GM12878 (cell line): ENCODE measurements at regions not wholly inside any gene's neighbourhood (a gene's known extent, or its start where the extent isn't known, plus 50 kb on each side); places are given as distances from the start of the nearest gene placed in this dataset.

Experiments
- BHLHE40 ChIP-seq, 2 experiments: fragments of 450-650 bp in 1 of 2; IDR thresholded peaks; 2 replicates each; pipeline ENCODE4 v1.6.1; 2011 to 2017; ENCODE audit warnings: low read depth in 2 of 2, borderline replicate concordance in 1 of 2, improper control_type of control experiment in 1 of 2, low read length in 1 of 2, mild to moderate bottlenecking in 1 of 2
- EP300 ChIP-seq, 2 experiments: fragments of 150-350 bp in 1 of 2; IDR thresholded peaks; 2 replicates each; pipeline ENCODE4 v1.6.1; 2011 to 2012; ENCODE audit warnings: low read depth in 2 of 2, low read length in 2 of 2, borderline replicate concordance in 1 of 2, improper control_type of control experiment in 1 of 2, inconsistent platforms in 1 of 2; ENCODE audit not compliant: control insufficient read depth in 1 of 2
- GABPA ChIP-seq: IDR thresholded peaks from 2 replicates; pipeline ENCODE4 v1.6.1; 2014; ENCODE audit warnings: antibody characterized with exemption, low read depth, mild to moderate bottlenecking, inconsistent platforms
- POLR2A ChIP-seq: IDR thresholded peaks from 2 replicates; pipeline ENCODE4 v1.6.1; 2011; ENCODE audit warnings: low read depth, mild to moderate bottlenecking, low read length
- SMARCA5 ChIP-seq: fragments of 450-650 bp; IDR thresholded peaks from 2 replicates; pipeline ENCODE4 v1.6.1; 2017; ENCODE audit warnings: mild to moderate bottlenecking
- SMC3 ChIP-seq: IDR thresholded peaks from 2 replicates; pipeline ENCODE4 v1.6.1; 2011; ENCODE audit warnings: low read length, improper control_type of control experiment, borderline replicate concordance
- ZZZ3 ChIP-seq: IDR thresholded peaks from 2 replicates; pipeline ENCODE4 v1.6.1; 2011; ENCODE audit warnings: low read depth; ENCODE audit not compliant: control insufficient read depth, insufficient read length
- TF ChIP-seq, protein P1 (sequence below): fragments of 450-650 bp; IDR thresholded peaks from 2 replicates; pipeline ENCODE4 v1.6.1; 2017; ENCODE audit warnings: mild to moderate bottlenecking, moderate library complexity
- TF ChIP-seq, protein P2 (sequence below): fragments of 450-650 bp; formaldehyde crosslinking; IDR thresholded peaks from 2 replicates; pipeline ENCODE4 v1.4.0; 2020; ENCODE audit warnings: mild to moderate bottlenecking, moderate library complexity
- TF ChIP-seq, protein P3 (sequence below), 3 experiments: IDR thresholded peaks in 2 of 3; conservative IDR thresholded peaks in 1 of 3; 2 replicates each; pipeline ENCODE4 v1.5.1; 2011; ENCODE audit warnings: low read depth in 3 of 3, low read length in 3 of 3, mild to moderate bottlenecking in 3 of 3, control low read depth in 2 of 3, moderate library complexity in 2 of 3, inconsistent platforms in 1 of 3, mixed read lengths in 1 of 3; ENCODE audit not compliant: control insufficient read depth in 2 of 3, insufficient read depth in 1 of 3; ENCODE audit errors: extremely low read depth in 1 of 3

DNA sequence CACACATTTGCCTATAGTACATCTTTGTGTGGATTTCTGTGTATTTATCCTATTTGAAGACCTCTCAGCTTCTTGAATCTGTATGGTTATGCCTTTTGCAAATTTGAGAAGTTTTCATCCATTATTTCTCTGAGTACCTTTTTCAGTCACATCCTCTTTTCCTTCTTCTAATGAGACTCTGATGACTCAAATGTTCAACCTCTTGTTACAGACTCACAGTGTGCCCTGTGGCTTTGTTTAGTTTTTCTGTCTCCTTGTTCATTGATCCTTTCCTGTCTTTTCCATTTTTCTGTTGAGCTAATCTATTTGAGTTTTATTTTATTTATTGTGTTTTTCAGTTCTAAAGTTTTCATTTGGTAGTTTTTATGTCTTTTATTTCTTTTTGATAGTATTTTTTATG lies 87.0 kb upstream of the LRP1B start:
- TF ChIP-seq, protein P1, sequence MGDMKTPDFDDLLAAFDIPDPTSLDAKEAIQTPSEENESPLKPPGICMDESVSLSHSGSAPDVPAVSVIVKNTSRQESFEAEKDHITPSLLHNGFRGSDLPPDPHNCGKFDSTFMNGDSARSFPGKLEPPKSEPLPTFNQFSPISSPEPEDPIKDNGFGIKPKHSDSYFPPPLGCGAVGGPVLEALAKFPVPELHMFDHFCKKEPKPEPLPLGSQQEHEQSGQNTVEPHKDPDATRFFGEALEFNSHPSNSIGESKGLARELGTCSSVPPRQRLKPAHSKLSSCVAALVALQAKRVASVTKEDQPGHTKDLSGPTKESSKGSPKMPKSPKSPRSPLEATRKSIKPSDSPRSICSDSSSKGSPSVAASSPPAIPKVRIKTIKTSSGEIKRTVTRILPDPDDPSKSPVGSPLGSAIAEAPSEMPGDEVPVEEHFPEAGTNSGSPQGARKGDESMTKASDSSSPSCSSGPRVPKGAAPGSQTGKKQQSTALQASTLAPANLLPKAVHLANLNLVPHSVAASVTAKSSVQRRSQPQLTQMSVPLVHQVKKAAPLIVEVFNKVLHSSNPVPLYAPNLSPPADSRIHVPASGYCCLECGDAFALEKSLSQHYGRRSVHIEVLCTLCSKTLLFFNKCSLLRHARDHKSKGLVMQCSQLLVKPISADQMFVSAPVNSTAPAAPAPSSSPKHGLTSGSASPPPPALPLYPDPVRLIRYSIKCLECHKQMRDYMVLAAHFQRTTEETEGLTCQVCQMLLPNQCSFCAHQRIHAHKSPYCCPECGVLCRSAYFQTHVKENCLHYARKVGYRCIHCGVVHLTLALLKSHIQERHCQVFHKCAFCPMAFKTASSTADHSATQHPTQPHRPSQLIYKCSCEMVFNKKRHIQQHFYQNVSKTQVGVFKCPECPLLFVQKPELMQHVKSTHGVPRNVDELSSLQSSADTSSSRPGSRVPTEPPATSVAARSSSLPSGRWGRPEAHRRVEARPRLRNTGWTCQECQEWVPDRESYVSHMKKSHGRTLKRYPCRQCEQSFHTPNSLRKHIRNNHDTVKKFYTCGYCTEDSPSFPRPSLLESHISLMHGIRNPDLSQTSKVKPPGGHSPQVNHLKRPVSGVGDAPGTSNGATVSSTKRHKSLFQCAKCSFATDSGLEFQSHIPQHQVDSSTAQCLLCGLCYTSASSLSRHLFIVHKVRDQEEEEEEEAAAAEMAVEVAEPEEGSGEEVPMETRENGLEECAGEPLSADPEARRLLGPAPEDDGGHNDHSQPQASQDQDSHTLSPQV: no peak
- TF ChIP-seq, protein P2, sequence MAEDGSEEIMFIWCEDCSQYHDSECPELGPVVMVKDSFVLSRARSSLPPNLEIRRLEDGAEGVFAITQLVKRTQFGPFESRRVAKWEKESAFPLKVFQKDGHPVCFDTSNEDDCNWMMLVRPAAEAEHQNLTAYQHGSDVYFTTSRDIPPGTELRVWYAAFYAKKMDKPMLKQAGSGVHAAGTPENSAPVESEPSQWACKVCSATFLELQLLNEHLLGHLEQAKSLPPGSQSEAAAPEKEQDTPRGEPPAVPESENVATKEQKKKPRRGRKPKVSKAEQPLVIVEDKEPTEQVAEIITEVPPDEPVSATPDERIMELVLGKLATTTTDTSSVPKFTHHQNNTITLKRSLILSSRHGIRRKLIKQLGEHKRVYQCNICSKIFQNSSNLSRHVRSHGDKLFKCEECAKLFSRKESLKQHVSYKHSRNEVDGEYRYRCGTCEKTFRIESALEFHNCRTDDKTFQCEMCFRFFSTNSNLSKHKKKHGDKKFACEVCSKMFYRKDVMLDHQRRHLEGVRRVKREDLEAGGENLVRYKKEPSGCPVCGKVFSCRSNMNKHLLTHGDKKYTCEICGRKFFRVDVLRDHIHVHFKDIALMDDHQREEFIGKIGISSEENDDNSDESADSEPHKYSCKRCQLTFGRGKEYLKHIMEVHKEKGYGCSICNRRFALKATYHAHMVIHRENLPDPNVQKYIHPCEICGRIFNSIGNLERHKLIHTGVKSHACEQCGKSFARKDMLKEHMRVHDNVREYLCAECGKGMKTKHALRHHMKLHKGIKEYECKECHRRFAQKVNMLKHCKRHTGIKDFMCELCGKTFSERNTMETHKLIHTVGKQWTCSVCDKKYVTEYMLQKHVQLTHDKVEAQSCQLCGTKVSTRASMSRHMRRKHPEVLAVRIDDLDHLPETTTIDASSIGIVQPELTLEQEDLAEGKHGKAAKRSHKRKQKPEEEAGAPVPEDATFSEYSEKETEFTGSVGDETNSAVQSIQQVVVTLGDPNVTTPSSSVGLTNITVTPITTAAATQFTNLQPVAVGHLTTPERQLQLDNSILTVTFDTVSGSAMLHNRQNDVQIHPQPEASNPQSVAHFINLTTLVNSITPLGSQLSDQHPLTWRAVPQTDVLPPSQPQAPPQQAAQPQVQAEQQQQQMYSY: no peak
- TF ChIP-seq GABPA: no peak
- TF ChIP-seq POLR2A: no peak
- no peak for TF ChIP-seq SMC3
- TF ChIP-seq, protein P3, sequence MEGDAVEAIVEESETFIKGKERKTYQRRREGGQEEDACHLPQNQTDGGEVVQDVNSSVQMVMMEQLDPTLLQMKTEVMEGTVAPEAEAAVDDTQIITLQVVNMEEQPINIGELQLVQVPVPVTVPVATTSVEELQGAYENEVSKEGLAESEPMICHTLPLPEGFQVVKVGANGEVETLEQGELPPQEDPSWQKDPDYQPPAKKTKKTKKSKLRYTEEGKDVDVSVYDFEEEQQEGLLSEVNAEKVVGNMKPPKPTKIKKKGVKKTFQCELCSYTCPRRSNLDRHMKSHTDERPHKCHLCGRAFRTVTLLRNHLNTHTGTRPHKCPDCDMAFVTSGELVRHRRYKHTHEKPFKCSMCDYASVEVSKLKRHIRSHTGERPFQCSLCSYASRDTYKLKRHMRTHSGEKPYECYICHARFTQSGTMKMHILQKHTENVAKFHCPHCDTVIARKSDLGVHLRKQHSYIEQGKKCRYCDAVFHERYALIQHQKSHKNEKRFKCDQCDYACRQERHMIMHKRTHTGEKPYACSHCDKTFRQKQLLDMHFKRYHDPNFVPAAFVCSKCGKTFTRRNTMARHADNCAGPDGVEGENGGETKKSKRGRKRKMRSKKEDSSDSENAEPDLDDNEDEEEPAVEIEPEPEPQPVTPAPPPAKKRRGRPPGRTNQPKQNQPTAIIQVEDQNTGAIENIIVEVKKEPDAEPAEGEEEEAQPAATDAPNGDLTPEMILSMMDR (IDR thresholded peaks at IDR 0.05 in 2 of 3, conservative IDR thresholded peaks at IDR 0.05 in 1 of 3; ENCODE audit: control insufficient read depth in 2 of 3, extremely low read depth in 1 of 3, insufficient read depth in 1 of 3, low read depth in 3 of 3, low read length in 3 of 3): no peak
- no peak for TF ChIP-seq BHLHE40 (IDR thresholded peaks at IDR 0.05; ENCODE audit: borderline replicate concordance in 1 of 2, low read depth in 2 of 2, low read length in 1 of 2)
- no peak for TF ChIP-seq SMARCA5
- TF ChIP-seq ZZZ3: no peak
- no peak for TF ChIP-seq EP300 (IDR thresholded peaks at IDR 0.05; ENCODE audit: borderline replicate concordance in 1 of 2, control insufficient read depth in 1 of 2, low read depth in 2 of 2, low read length in 2 of 2)
